ENCODE measurements at regions not wholly inside any gene's neighbourhood (a gene's known extent, or its start where the extent isn't known, plus 50 kb on each side); places are given as distances from the start of the nearest gene placed in this dataset.
"Not testable (repeated sequence)": the region's sequence is repeated elsewhere in the genome, so short reads cannot be mapped to it uniquely, and the experiment has no call there.

DNA sequence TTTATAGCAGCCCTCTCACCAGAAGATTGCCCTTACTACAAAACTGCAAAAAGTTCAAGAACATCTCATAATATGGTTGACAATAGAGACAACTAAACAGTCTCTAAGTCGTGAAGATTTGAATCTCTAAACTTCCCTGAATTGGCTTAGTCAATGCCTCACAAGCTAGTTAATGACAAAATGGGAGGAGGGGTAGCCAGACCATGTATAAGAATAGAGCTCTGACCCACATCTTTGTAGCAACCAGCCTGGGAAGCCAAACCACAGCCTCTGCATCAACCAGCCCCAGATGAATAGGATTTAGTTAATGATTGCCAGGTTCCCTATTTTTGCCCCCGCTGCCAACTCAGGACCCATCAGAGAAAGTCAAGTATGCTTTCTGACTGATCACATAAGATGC is 1265.9 kb upstream of the PCDH10 start:
- ATAC-seq (ENCODE audit: insufficient read depth, low FRiP score); H3K9ac ChIP-seq (ENCODE audit: insufficient read depth in 1 of 2, low read length in 2 of 2); H3K4me3 ChIP-seq; H3K4me1 ChIP-seq (ENCODE audit: control insufficient read depth in 5 of 5, insufficient read depth in 5 of 5, low read length in 5 of 5); DNase-seq; H3K27ac ChIP-seq (ENCODE audit: low read depth in 1 of 2, low read length in 1 of 2); H3K27me3 ChIP-seq (ENCODE audit: control insufficient read depth in 3 of 3, insufficient read depth in 3 of 3, low read length in 2 of 3); H3K9me3 ChIP-seq (ENCODE audit: control insufficient read depth in 4 of 4, insufficient read depth in 3 of 4, low read length in 3 of 4); H3K36me3 ChIP-seq (ENCODE audit: control insufficient read depth in 4 of 4, insufficient read depth in 4 of 4, low read length in 4 of 4): not testable (repeated sequence)
- 54 to 66% methylated on average over 1 to 2 of the region's 2 CpGs for WGBS, 2 donors

DNA sequence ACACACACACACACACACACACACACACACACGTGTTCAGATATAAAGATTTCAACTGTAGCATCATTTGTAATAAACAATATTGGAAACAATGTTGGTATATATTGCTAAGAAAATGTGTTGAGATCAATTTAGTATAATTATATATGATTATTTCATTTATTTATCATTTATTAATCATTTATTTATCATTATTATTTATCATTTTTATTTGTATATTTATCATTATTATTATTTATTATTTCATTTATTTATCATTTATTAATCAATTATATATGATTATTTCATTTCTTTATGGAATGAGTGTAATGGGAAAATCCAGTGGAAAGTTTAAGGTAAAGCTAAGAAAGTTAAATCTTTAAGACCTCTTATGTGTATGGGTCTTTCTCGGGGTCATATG is 1223.4 kb upstream of the PCDH10 start:
- not testable (repeated sequence) for H3K27ac ChIP-seq (ENCODE audit: low read depth in 1 of 2, low read length in 1 of 2); H3K27me3 ChIP-seq (ENCODE audit: control insufficient read depth in 3 of 3, insufficient read depth in 3 of 3, low read length in 2 of 3); ATAC-seq (ENCODE audit: insufficient read depth, low FRiP score); H3K9ac ChIP-seq (ENCODE audit: insufficient read depth in 1 of 2, low read length in 2 of 2); DNase-seq; H3K4me1 ChIP-seq (ENCODE audit: control insufficient read depth in 5 of 5, insufficient read depth in 5 of 5, low read length in 5 of 5); H3K9me3 ChIP-seq (ENCODE audit: control insufficient read depth in 4 of 4, insufficient read depth in 3 of 4, low read length in 3 of 4); H3K36me3 ChIP-seq (ENCODE audit: control insufficient read depth in 4 of 4, insufficient read depth in 4 of 4, low read length in 4 of 4); H3K4me3 ChIP-seq
- 89 to 91% methylated on average over 2 of the region's 2 CpGs for WGBS, 2 donors

GRCh38 chr4:131967646-131968045 is 1181.4 kb upstream of the PCDH10 start:
- H3K9me3 ChIP-seq (ENCODE audit: control insufficient read depth in 4 of 4, insufficient read depth in 3 of 4, low read length in 3 of 4); ATAC-seq (ENCODE audit: insufficient read depth, low FRiP score): not testable (repeated sequence)

DNA sequence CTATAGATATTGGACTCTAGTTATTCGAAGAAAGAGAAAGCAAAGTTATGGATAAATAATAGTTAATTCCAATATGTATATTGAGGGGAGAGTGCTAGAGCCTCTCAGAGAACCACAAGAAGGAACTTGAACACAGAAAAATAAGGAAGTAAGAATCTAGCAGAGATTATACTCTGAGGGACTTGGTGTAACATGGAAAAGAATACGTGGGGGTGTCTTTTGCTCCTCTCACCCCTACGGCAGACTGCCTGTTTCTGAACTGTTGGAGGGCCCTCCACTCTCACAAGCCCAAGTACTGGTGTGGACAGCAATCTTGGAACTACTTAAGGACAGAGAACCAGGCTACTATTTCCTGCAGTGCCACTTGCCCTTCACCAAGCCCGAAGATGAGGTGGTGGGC is 1174.4 kb upstream of the PCDH10 start:
- TF ChIP-seq CTCF (IDR thresholded peaks at IDR 0.05; ENCODE audit: control extremely low read depth, extremely low read depth), result no peak
- no peaks in the 10 kb centered on the region for H3K27me3 ChIP-seq (ENCODE audit: control insufficient read depth in 3 of 3, insufficient read depth in 3 of 3, low read length in 2 of 3)
- peak in 2 of 3 donors; percentile 9 to 15 for DNase-seq
- peak overlapping the region; percentile 52 for H3K4me3 ChIP-seq
- no peaks in the 10 kb centered on the region for H3K4me1 ChIP-seq (ENCODE audit: control insufficient read depth in 5 of 5, insufficient read depth in 5 of 5, low read length in 5 of 5)
- peaks cover 0 to 8% (median 0%) of the 10 kb centered on the region in 4 donors for H3K9me3 ChIP-seq (ENCODE audit: control insufficient read depth in 4 of 4, insufficient read depth in 3 of 4, low read length in 3 of 4)
- no peak overlapping the region for H3K9ac ChIP-seq (ENCODE audit: insufficient read depth in 1 of 2, low read length in 2 of 2)
- 54 to 56% methylated on average over 4 of the region's 4 CpGs for WGBS, 2 donors
- no peak overlapping the region for H3K27ac ChIP-seq (ENCODE audit: low read depth in 1 of 2, low read length in 1 of 2)
- H3K36me3 ChIP-seq (ENCODE audit: control insufficient read depth in 4 of 4, insufficient read depth in 4 of 4, low read length in 4 of 4), result no peaks in the 10 kb centered on the region
- ATAC-seq (ENCODE audit: insufficient read depth, low FRiP score), result no peak

More at GRCh38 chr4:131967646-131968045, 1181.4 kb upstream of the PCDH10 start:
- H3K4me3 ChIP-seq; H3K36me3 ChIP-seq (ENCODE audit: control insufficient read depth in 4 of 4, insufficient read depth in 4 of 4, low read length in 4 of 4); H3K9ac ChIP-seq (ENCODE audit: insufficient read depth in 1 of 2, low read length in 2 of 2); H3K27me3 ChIP-seq (ENCODE audit: control insufficient read depth in 3 of 3, insufficient read depth in 3 of 3, low read length in 2 of 3); DNase-seq; H3K27ac ChIP-seq (ENCODE audit: low read depth in 1 of 2, low read length in 1 of 2); H3K4me1 ChIP-seq (ENCODE audit: control insufficient read depth in 5 of 5, insufficient read depth in 5 of 5, low read length in 5 of 5): not testable (repeated sequence)

DNA sequence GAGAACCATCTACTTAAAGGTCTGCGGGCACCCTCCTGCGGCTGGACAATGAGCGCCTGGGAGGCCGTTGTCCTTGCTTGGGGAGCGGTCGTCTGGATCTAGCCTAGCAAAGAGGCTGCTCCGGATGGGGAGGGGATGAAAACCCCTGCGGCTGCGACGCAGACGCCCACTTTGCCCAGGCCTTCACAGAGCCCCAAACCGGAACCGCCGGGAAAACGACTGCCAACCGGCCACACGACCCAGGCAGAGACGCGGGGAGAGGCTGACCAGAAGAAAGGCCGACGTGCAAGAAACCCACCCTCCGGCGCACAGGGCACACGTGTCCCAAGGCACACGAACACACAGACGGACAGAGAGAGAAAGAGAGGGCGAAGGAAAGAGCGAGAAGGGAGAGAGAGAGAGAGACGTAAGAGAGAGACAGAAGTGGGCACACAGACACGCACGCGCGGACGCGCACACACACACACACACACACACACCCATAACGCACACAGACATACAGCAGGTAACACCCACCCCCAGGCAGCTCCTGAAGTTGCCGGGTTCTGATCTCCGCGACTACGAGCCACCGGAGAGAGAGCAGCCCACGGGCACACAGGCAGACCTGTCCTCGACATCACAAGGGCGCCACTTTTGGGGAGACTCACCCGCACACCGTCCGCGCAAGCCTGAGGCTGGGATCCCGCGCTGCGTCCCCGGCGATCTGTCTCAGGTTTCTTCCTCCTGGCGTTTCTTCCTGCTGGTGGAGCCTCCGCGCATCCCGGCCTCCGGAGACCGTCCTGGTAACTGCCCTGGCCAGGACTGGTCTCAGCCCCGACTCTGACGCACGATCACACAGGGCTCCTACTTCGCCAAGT is 1173.6 kb upstream of the PCDH10 start:
- not testable (repeated sequence) for H3K4me1 ChIP-seq (ENCODE audit: control insufficient read depth in 5 of 5, insufficient read depth in 5 of 5, low read length in 5 of 5); H3K27me3 ChIP-seq (ENCODE audit: control insufficient read depth in 3 of 3, insufficient read depth in 3 of 3, low read length in 2 of 3); H3K27ac ChIP-seq (ENCODE audit: low read depth in 1 of 2, low read length in 1 of 2); H3K9ac ChIP-seq (ENCODE audit: insufficient read depth in 1 of 2, low read length in 2 of 2); ATAC-seq (ENCODE audit: insufficient read depth, low FRiP score); H3K9me3 ChIP-seq (ENCODE audit: control insufficient read depth in 4 of 4, insufficient read depth in 3 of 4, low read length in 3 of 4); H3K36me3 ChIP-seq (ENCODE audit: control insufficient read depth in 4 of 4, insufficient read depth in 4 of 4, low read length in 4 of 4)
- 52 to 82% methylated on average over 63 of the region's 63 CpGs for WGBS, 2 donors
- DNase-seq, result peak in 2 of 3 donors; percentile 15 to 28
- H3K4me3 ChIP-seq, result peak overlapping the region; percentile 52

DNA sequence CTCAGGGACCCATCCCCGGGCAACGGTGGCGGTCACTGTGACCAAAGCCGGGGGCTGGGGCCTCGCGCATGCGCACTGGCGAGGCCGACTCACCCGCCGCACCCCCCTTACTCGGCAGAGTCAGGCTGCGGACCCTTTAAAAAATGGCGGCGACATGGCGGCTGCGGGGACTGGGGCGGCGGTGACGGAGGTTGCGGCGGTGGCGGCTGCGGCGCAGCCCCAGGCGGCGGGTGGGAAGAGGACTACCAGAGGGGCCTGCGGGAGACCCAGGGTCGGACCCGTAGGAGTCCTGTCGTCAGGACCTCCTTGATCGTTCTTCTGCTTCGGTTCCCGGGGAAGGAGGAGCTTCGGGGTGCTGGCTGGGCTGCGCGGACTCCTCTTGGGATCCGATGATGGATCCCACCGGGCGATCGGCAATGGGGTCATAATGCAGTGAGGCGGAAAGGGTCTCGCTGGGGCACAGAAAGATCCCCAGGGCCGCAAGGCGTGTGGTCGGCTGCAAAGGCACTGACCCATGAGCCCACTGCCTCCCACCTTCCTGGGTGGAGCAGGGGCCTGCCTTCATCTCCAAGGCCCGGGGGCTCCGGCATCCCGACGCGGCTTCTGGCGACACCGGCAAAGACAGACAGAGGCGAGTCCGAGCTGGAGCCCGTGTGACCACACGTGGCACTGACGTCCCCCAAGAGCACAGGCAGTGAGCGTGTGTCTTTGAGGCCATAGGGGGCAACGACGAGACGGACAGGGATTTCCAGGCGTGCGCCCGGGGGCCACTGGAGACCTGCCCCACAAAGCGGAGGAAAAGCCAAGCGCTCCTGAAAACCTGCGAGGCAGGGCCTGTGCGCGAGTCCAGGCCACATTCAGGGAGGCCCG is 1172.7 kb upstream of the PCDH10 start:
- H3K9ac ChIP-seq (ENCODE audit: insufficient read depth in 1 of 2, low read length in 2 of 2); H3K27me3 ChIP-seq (ENCODE audit: control insufficient read depth in 3 of 3, insufficient read depth in 3 of 3, low read length in 2 of 3); H3K27ac ChIP-seq (ENCODE audit: low read depth in 1 of 2, low read length in 1 of 2); ATAC-seq (ENCODE audit: insufficient read depth, low FRiP score); H3K4me1 ChIP-seq (ENCODE audit: control insufficient read depth in 5 of 5, insufficient read depth in 5 of 5, low read length in 5 of 5); H3K9me3 ChIP-seq (ENCODE audit: control insufficient read depth in 4 of 4, insufficient read depth in 3 of 4, low read length in 3 of 4); H3K36me3 ChIP-seq (ENCODE audit: control insufficient read depth in 4 of 4, insufficient read depth in 4 of 4, low read length in 4 of 4): not testable (repeated sequence)
- H3K4me3 ChIP-seq, result peak overlapping the region; percentile 52
- DNase-seq, result peak in 2 of 3 donors; percentile 13 to 23
- WGBS, 2 donors, result 84 to 92% methylated on average over 71 of the region's 71 CpGs
